H1 (cell line): ENCODE measurements at regions not wholly inside any gene's neighbourhood (a gene's known extent, or its start where the extent isn't known, plus 50 kb on each side); places are given as distances from the start of the nearest gene placed in this dataset.
A peak's percentile ranks its signal among the peaks of the same experiment; 100 is the strongest.

Source experiments
- CTCF ChIA-PET: fragments of 300-600 bp; sonication (Branson Sonifier 250); formaldehyde crosslinking; loops from one replicate; lab custom pipeline; 2021; ENCODE audit not compliant: partially characterized antibody; lab: Charles Lee
- POLR2A ChIA-PET: fragments of 300-600 bp; sonication (Branson Sonifier 250); formaldehyde crosslinking; loops from one replicate; lab custom pipeline; 2021; ENCODE audit warnings: inconsistent platforms; ENCODE audit not compliant: partially characterized antibody; lab: Charles Lee
- DNase-seq, 2 experiments: peaks; one replicate each; pipeline versions ENCODE4 v3.0.0 to v3.0.0-alpha.2; 2010 to 2022; ENCODE audit warnings: low spot score in 2 of 2, low read depth in 1 of 2, mixed read lengths in 1 of 2
- FAIRE-seq: peaks from 2 replicates; lab custom pipeline; 2011; peaks lifted over from hg19 to GRCh38; lab: Jason Lieb, UNC
- H2AFZ ChIP-seq: 2 replicates; pipeline ENCODE4 v1.8.1; 2012; ENCODE audit warnings: low read length, inconsistent platforms
- H2AK5ac ChIP-seq: 2 replicates; pipeline ENCODE4 v1.6.1; 2013; ENCODE audit warnings: low read depth, low read length
- H2BK120ac ChIP-seq: replicated peaks from 2 replicates; pipeline ENCODE3; 2013; ENCODE audit warnings: low read depth, low read length, inconsistent platforms
- H2BK12ac ChIP-seq: 2 replicates; pipeline ENCODE4 v1.6.1; 2013; ENCODE audit warnings: low read depth, low read length
- H2BK15ac ChIP-seq: 2 replicates; pipeline ENCODE4 v1.6.1; 2013; ENCODE audit warnings: low read length
- H2BK20ac ChIP-seq: 2 replicates; pipeline ENCODE4 v1.6.1; 2013; ENCODE audit warnings: low read length
- H2BK5ac ChIP-seq: 2 replicates; pipeline ENCODE4 v1.6.1; 2013; ENCODE audit warnings: low read depth, low read length
- H3K14ac ChIP-seq: 2 replicates; pipeline ENCODE4 v1.6.1; 2013; ENCODE audit warnings: inconsistent platforms; ENCODE audit not compliant: insufficient read length
- H3K18ac ChIP-seq: 2 replicates; pipeline ENCODE4 v1.6.1; 2013; ENCODE audit warnings: low read length; ENCODE audit errors: extremely low read depth
- H3K23ac ChIP-seq: 2 replicates; pipeline ENCODE4 v1.6.1; 2013; ENCODE audit warnings: inconsistent platforms; ENCODE audit not compliant: insufficient read length
- H3K23me2 ChIP-seq: 2 replicates; pipeline ENCODE4 v1.6.1; 2013; ENCODE audit warnings: low read depth, low read length
- H3K27ac ChIP-seq: 2 replicates; pipeline ENCODE4 v1.6.1; 2011; ENCODE audit warnings: low read depth, low read length, inconsistent platforms
- H3K27me3 ChIP-seq, 4 experiments: replicated peaks in 1 of 4; 1 replicate in 1 of 4; 2 replicates in 3 of 4; pipeline versions ENCODE4 v1.6.1 to v1.8.1; 2011 to 2013; ENCODE audit warnings: low read length in 3 of 4, mild to moderate bottlenecking in 3 of 4, inconsistent platforms in 2 of 4, mixed read lengths in 2 of 4, moderate library complexity in 1 of 4; ENCODE audit not compliant: control insufficient read depth in 3 of 4, insufficient read depth in 3 of 4; ENCODE audit errors: extremely low read depth in 1 of 4
- H3K36me3 ChIP-seq, 4 experiments: 2 replicates each; pipeline versions ENCODE4 v1.6.1 to v1.8.1; 2011 to 2013; ENCODE audit warnings: mild to moderate bottlenecking in 4 of 4, low read length in 3 of 4, moderate library complexity in 2 of 4, control low read depth in 1 of 4, inconsistent platforms in 1 of 4; ENCODE audit not compliant: insufficient read depth in 4 of 4, control insufficient read depth in 2 of 4
- H3K4ac ChIP-seq: replicated peaks from 2 replicates; pipeline ENCODE3; 2013; ENCODE audit warnings: low read length, low read depth, mixed read lengths, inconsistent platforms; ENCODE audit not compliant: insufficient read length
- H3K4me1 ChIP-seq, 4 experiments: replicated peaks in 1 of 4; 1 replicate in 1 of 4; 2 replicates in 3 of 4; pipeline versions ENCODE4 v1.6.1 to v1.8.1; 2011 to 2013; ENCODE audit warnings: low read length in 3 of 4, inconsistent platforms in 2 of 4, mixed read lengths in 1 of 4; ENCODE audit not compliant: insufficient read depth in 4 of 4, control insufficient read depth in 3 of 4
- H3K4me2 ChIP-seq, 2 experiments: 2 replicates each; pipeline versions ENCODE4 v1.6.1 to v1.8.1; 2011 to 2013; ENCODE audit warnings: low read depth in 2 of 2, low read length in 2 of 2, control low read depth in 1 of 2, inconsistent platforms in 1 of 2, mild to moderate bottlenecking in 1 of 2; ENCODE audit not compliant: insufficient read depth in 1 of 2
- H3K4me3 ChIP-seq, 4 experiments: fragments of 200-600, 300-600 bp in 1 of 4; sonication (generic), shearing (Covaris generic), sonication (Bioruptor Twin) in 1 of 4; 2 replicates each; pipeline versions ENCODE4 v1.5.1 to v1.8.1; 2011 to 2016; ENCODE audit warnings: low read length in 4 of 4, low read depth in 3 of 4, control low read depth in 2 of 4, inconsistent platforms in 2 of 4, mild to moderate bottlenecking in 2 of 4, mixed read lengths in 1 of 4, moderate library complexity in 1 of 4; ENCODE audit not compliant: insufficient read depth in 2 of 4; ENCODE audit errors: extremely low read depth in 1 of 4
- H3K56ac ChIP-seq: replicated peaks from 2 replicates; pipeline ENCODE3; 2013; ENCODE audit warnings: low read depth, mild to moderate bottlenecking, mixed read lengths, low read length, inconsistent platforms; ENCODE audit not compliant: insufficient read length
- H3K79me1 ChIP-seq: 2 replicates; pipeline ENCODE4 v1.6.1; 2013; ENCODE audit warnings: low read depth, low read length, control low read depth
- H3K79me2 ChIP-seq, 2 experiments: 2 replicates each; pipeline versions ENCODE4 v1.6.1 to v1.8.1; 2012 to 2013; ENCODE audit warnings: low read length in 2 of 2, mild to moderate bottlenecking in 2 of 2, inconsistent platforms in 1 of 2; ENCODE audit not compliant: insufficient read depth in 2 of 2, control insufficient read depth in 1 of 2
- H3K9ac ChIP-seq, 4 experiments: replicated peaks in 1 of 4; 1 replicate in 1 of 4; 2 replicates in 3 of 4; pipeline versions ENCODE4 v1.6.1 to v1.8.1; 2011 to 2013; ENCODE audit warnings: low read depth in 3 of 4, low read length in 3 of 4, control low read depth in 2 of 4, mild to moderate bottlenecking in 2 of 4, moderate library complexity in 2 of 4, inconsistent platforms in 1 of 4; ENCODE audit errors: extremely low read depth in 1 of 4
- H3K9me3 ChIP-seq, 2 experiments: 2 replicates each; pipeline versions ENCODE4 v1.6.1 to v1.8.1; 2012 to 2013; ENCODE audit warnings: mild to moderate bottlenecking in 2 of 2, moderate library complexity in 2 of 2, control low read depth in 1 of 2, inconsistent platforms in 1 of 2, low read depth in 1 of 2, low read length in 1 of 2, mixed read lengths in 1 of 2; ENCODE audit not compliant: insufficient read depth in 2 of 2
- H4K20me1 ChIP-seq, 2 experiments: replicated peaks in 1 of 2; 2 replicates each; pipeline versions ENCODE3 to v1.8.1; 2011 to 2013; ENCODE audit warnings: inconsistent platforms in 2 of 2, low read length in 2 of 2, mild to moderate bottlenecking in 1 of 2; ENCODE audit not compliant: insufficient read depth in 2 of 2, control insufficient read depth in 1 of 2
- H4K5ac ChIP-seq: 2 replicates; pipeline ENCODE4 v1.6.1; 2013; ENCODE audit warnings: low read length, low read depth, mixed read lengths, inconsistent platforms; ENCODE audit not compliant: insufficient read length
- H4K8ac ChIP-seq: 2 replicates; pipeline ENCODE4 v1.8.0; 2013; ENCODE audit warnings: mild to moderate bottlenecking, moderate library complexity, low read length, inconsistent platforms; ENCODE audit not compliant: insufficient read depth; ENCODE audit errors: extremely low read depth
- H4K91ac ChIP-seq: replicated peaks from 2 replicates; pipeline ENCODE3; 2013; ENCODE audit warnings: low read length, mixed read lengths, inconsistent platforms; ENCODE audit not compliant: insufficient read length
- CHD2 ChIP-seq: IDR thresholded peaks from 2 replicates; pipeline ENCODE4 v1.6.1; 2012; ENCODE audit warnings: low read length, improper control_type of control experiment
- E2F6 ChIP-seq: IDR thresholded peaks from 2 replicates; pipeline ENCODE4 v1.6.1; 2012; ENCODE audit warnings: inconsistent platforms
- JUN ChIP-seq: IDR thresholded peaks from 2 replicates; pipeline ENCODE4 v1.6.1; 2011; ENCODE audit warnings: low read depth, mild to moderate bottlenecking, improper control_type of control experiment, low read length
- KDM1A ChIP-seq: fragments of 200-600, 300-600 bp; sonication (generic); IDR thresholded peaks from 2 replicates; pipeline ENCODE4 v1.7.1; 2016; ENCODE audit warnings: mild to moderate bottlenecking, low read length, borderline replicate concordance
- KDM4A ChIP-seq: IDR thresholded peaks from one replicate; pipeline ENCODE4 v1.7.1; 2012; ENCODE audit warnings: low read depth, mild to moderate bottlenecking, moderate library complexity, low read length, inconsistent platforms; ENCODE audit not compliant: severe bottlenecking
- KDM5A ChIP-seq: fragments of 200-600 bp; IDR thresholded peaks from 2 replicates; pipeline ENCODE4 v1.7.1; 2012; ENCODE audit warnings: mild to moderate bottlenecking, low read length, inconsistent platforms, mixed read lengths
- MAFK ChIP-seq: IDR thresholded peaks from 2 replicates; pipeline ENCODE4 v1.6.1; 2012; ENCODE audit warnings: low read depth, mild to moderate bottlenecking, improper control_type of control experiment, low read length
- RAD21 ChIP-seq, 2 experiments: IDR thresholded peaks in 1 of 2; conservative IDR thresholded peaks in 1 of 2; 2 replicates each; pipeline ENCODE4 v1.6.1; 2011; ENCODE audit warnings: low read depth in 2 of 2, low read length in 2 of 2, improper control_type of control experiment in 1 of 2, inconsistent platforms in 1 of 2, mild to moderate bottlenecking in 1 of 2, moderate library complexity in 1 of 2
- SUZ12 ChIP-seq: fragments of 200-600 bp; sonication (generic); IDR thresholded peaks from 2 replicates; pipeline ENCODE4 v1.6.1; 2012; ENCODE audit warnings: mild to moderate bottlenecking, inconsistent platforms, low read length, moderate library complexity, mixed read lengths
- USF2 ChIP-seq: IDR thresholded peaks from 2 replicates; pipeline ENCODE4 v1.6.1; 2011; ENCODE audit warnings: low read length, improper control_type of control experiment
- WGBS, 2 experiments: shearing (Covaris generic) in 1 of 2; methylation state at CpG; one replicate each; pipeline versions ENCODE4 v1.1.6 to v1.1.7; 2013 to 2015; ENCODE audit warnings: low lambda C conversion rate in 2 of 2, mixed read lengths in 2 of 2, inconsistent platforms in 1 of 2, low coverage in 1 of 2, missing lambda C conversion rate in 1 of 2; ENCODE audit not compliant: insufficient replicate concordance in 2 of 2, insufficient coverage in 1 of 2, insufficient read length in 1 of 2; ENCODE audit errors: extremely low coverage in 1 of 2, missing lambda C conversion rate in 1 of 2; 5-methylcytosine and 5-hydroxymethylcytosine counted together

GRCh38 chr16:85221771-85222154 lies 109.5 kb upstream of the CIBAR2 start:
- Histone ChIP-seq H3K18ac (peak overlapping the region; percentile 85; the same call in 1 of the 2 replicates), H3K4me2 (no peak overlapping the region), H2BK5ac (0 out of 2 replicates have a peak overlapping the region, but pooled peaks have one; percentile 18), H3K56ac (no peak overlapping the region), H3K9ac (no peak overlapping the region), H3K27me3 (no peaks in the 10 kb centered on the region), H4K8ac (peak overlapping the region; percentile 41; the same call in 1 of the 2 replicates), H2BK15ac (no peak overlapping the region), H3K4me1 (peaks cover 7 to 34% (median 18%) of the 10 kb centered on the region in 4 experiments), H3K14ac (no peak overlapping the region), H2AFZ (no peak overlapping the region), H3K23me2 (peaks cover 2% of the 10 kb centered on the region), H3K23ac (no peak overlapping the region), H3K4ac (peak overlapping the region; percentile 69), H2BK120ac (no peak overlapping the region), H4K91ac (peak overlapping the region; percentile 42), H3K79me1 (peaks cover 6% of the 10 kb centered on the region), H3K4me3 (no peak overlapping the region), H2BK20ac (no peak overlapping the region), H3K27ac (no peak overlapping the region), H2AK5ac (no peak overlapping the region), H3K9me3 (no peaks in the 10 kb centered on the region; a peak in 1 of 4 replicates), H3K79me2 (no peaks in the 10 kb centered on the region; a peak in 1 of 4 replicates), H4K5ac (peak overlapping the region; percentile 30), H3K36me3 (no peaks in the 10 kb centered on the region), H2BK12ac (no peak overlapping the region), H4K20me1 (peaks cover 0 to 6% of the 10 kb centered on the region in 2 experiments)
- ChIA-PET POLR2A (interaction anchor here (0.9 kb wide), 1 partner anchor 13 kb away, joined by 3 read pairs; no protein-coding TSS in a partner anchor), CTCF (interaction anchor here (1.4 to 33.8 kb wide), 3 partner anchors 11 to 107 kb away, joined by 4 to 371 read pairs (median 9); no protein-coding TSS in a partner anchor)
- DNase-seq (no peak), FAIRE-seq (no peak)
- 93% methylated on average over 6 of the region's 12 CpGs; no CpG with 5 or more reads in 1 of the 2 experiments for WGBS, 2 experiments
- TF ChIP-seq JUN (no peak), E2F6 (no peak), RAD21 (IDR thresholded peaks at IDR 0.05 in 1 of 2, conservative IDR thresholded peaks at IDR 0.05 in 1 of 2; ENCODE audit: low read depth in 2 of 2, low read length in 2 of 2) (no peak), SUZ12 (no peak), MAFK (no peak), KDM4A (no peak), KDM5A (no peak), USF2 (no peak), CHD2 (no peak), KDM1A (no peak)
